GM12878 (cell line): ENCODE measurements at regions not wholly inside any gene's neighbourhood (a gene's known extent, or its start where the extent isn't known, plus 50 kb on each side); places are given as distances from the start of the nearest gene placed in this dataset.

Experiments
- BHLHE40 ChIP-seq, 2 experiments: fragments of 450-650 bp in 1 of 2; IDR thresholded peaks; 2 replicates each; pipeline ENCODE4 v1.6.1; 2011 to 2017; ENCODE audit warnings: low read depth in 2 of 2, borderline replicate concordance in 1 of 2, improper control_type of control experiment in 1 of 2, low read length in 1 of 2, mild to moderate bottlenecking in 1 of 2
- CBX5 ChIP-seq: sonication (generic); IDR thresholded peaks from 2 replicates; pipeline ENCODE4 v1.6.1; 2016; ENCODE audit warnings: low read depth, moderate library complexity, mild to moderate bottlenecking, inconsistent platforms
- CREB1 ChIP-seq: IDR thresholded peaks from 2 replicates; pipeline ENCODE4 v1.6.1; 2012; ENCODE audit warnings: low read depth, mild to moderate bottlenecking, inconsistent platforms
- FOXK2 ChIP-seq: fragments of 450-650 bp; IDR thresholded peaks from 2 replicates; pipeline ENCODE4 v1.6.1; 2017; ENCODE audit warnings: mild to moderate bottlenecking, moderate library complexity
- IKZF2 ChIP-seq, 2 experiments: fragments of 450-650 bp; IDR thresholded peaks; 2 replicates each; pipeline ENCODE4 v1.6.1; 2017; ENCODE audit warnings: mild to moderate bottlenecking in 2 of 2, moderate library complexity in 2 of 2
- JUNB ChIP-seq: IDR thresholded peaks from 2 replicates; pipeline ENCODE4 v1.6.1; 2016; ENCODE audit warnings: antibody characterized with exemption, mild to moderate bottlenecking
- MTA2 ChIP-seq: fragments of 450-650 bp; IDR thresholded peaks from 2 replicates; pipeline ENCODE4 v1.6.1; 2016; ENCODE audit warnings: low read depth, mild to moderate bottlenecking, moderate library complexity
- MTA3 ChIP-seq: IDR thresholded peaks from 2 replicates; pipeline ENCODE4 v1.6.1; 2012; ENCODE audit warnings: low read length, inconsistent platforms, borderline replicate concordance
- MYB ChIP-seq: fragments of 150-350 bp; IDR thresholded peaks from 2 replicates; pipeline ENCODE4 v1.6.1; 2014; ENCODE audit warnings: mild to moderate bottlenecking, low read depth, low read length, borderline replicate concordance
- NFYB ChIP-seq: IDR thresholded peaks from 2 replicates; pipeline ENCODE4 v1.6.1; 2011; ENCODE audit warnings: low read depth, mild to moderate bottlenecking, low read length, improper control_type of control experiment, moderate library complexity; ENCODE audit not compliant: insufficient read depth
- PAX5 ChIP-seq: IDR thresholded peaks from 2 replicates; pipeline ENCODE4 v1.6.1; 2011; ENCODE audit warnings: low read depth, low read length, borderline replicate concordance
- PML ChIP-seq: IDR thresholded peaks from 2 replicates; pipeline ENCODE4 v1.6.1; 2012; ENCODE audit warnings: low read length, inconsistent platforms
- SMARCA5 ChIP-seq: fragments of 450-650 bp; IDR thresholded peaks from 2 replicates; pipeline ENCODE4 v1.6.1; 2017; ENCODE audit warnings: mild to moderate bottlenecking
- SPI1 ChIP-seq: IDR thresholded peaks from 2 replicates; pipeline ENCODE4 v1.6.1; 2011; ENCODE audit warnings: low read depth, mild to moderate bottlenecking, low read length, moderate library complexity, borderline replicate concordance; ENCODE audit not compliant: insufficient read depth
- TARDBP ChIP-seq: IDR thresholded peaks from 2 replicates; pipeline ENCODE4 v1.6.1; 2016; ENCODE audit warnings: borderline replicate concordance
- WRNIP1 ChIP-seq: IDR thresholded peaks from 2 replicates; pipeline ENCODE4 v1.6.1; 2011; ENCODE audit warnings: low read depth, low read length, improper control_type of control experiment, borderline replicate concordance
- ZBED1 ChIP-seq: IDR thresholded peaks from 2 replicates; pipeline ENCODE4 v1.6.1; 2016; ENCODE audit warnings: borderline replicate concordance
- ZNF622 ChIP-seq: fragments of 450-650 bp; IDR thresholded peaks from 2 replicates; pipeline ENCODE4 v1.6.1; 2017; ENCODE audit warnings: mild to moderate bottlenecking, inconsistent platforms
- TF ChIP-seq, protein P1 (sequence below): IDR thresholded peaks from 2 replicates; pipeline ENCODE4 v1.6.1; 2012; ENCODE audit warnings: low read length, inconsistent platforms
- TF ChIP-seq, protein P2 (sequence below): fragments of 450-650 bp; formaldehyde crosslinking; IDR thresholded peaks from 2 replicates; pipeline ENCODE4 v1.4.0; 2020; ENCODE audit warnings: mild to moderate bottlenecking, moderate library complexity
- TF ChIP-seq, protein P3 (sequence below): fragments of 450-650 bp; IDR thresholded peaks from 2 replicates; pipeline ENCODE4 v1.6.1; 2016; ENCODE audit warnings: mild to moderate bottlenecking
- TF ChIP-seq, protein P4 (sequence below): fragments of 450-650 bp; IDR thresholded peaks from 2 replicates; pipeline ENCODE4 v1.6.1; 2017; ENCODE audit warnings: mild to moderate bottlenecking, low read depth, inconsistent platforms; ENCODE audit not compliant: poor library complexity, severe bottlenecking

DNA sequence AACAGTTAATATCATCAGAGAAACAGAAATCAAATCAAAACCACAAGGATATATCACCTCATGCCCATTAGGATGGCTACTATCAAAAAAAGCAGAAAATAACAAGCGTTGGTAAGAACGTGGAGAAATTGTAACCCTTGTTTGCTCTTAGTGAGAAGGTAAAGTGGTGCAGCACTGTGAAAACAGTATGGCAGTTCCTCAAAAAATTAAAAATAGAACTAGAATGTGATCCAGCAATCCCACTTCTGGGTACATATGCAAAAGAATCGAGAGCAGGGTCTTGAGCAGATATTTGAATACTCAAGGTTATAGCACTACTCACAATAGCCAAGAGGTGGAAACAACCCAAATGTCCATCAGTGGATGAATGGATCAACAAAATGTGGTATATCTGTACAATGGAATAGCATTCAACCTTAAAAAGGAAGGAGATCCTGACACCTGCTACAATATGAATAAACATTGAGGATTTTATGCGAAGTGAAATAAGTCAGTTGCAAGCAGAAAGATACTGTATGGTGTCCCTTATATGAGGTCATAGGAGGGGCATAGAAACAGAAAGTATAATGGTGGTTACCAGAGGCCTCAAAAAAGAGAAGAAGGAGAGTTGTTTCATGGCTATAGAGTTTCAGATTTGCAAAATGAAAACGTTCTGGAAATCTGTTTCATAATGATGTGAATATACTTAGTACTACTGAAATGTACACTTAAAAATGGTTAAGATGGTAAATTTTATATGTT is 131.0 kb upstream of the EEA1 start (continued):
- TF ChIP-seq ZBED1: peak; percentile 27; the same call in 1 of the 2 replicates
- TF ChIP-seq TARDBP: no peak
- no peak for TF ChIP-seq ZNF622
- TF ChIP-seq WRNIP1: no peak
- peak; percentile 61; the same call in 1 of the 2 replicates for TF ChIP-seq MTA2
- no peak for TF ChIP-seq NFYB
- TF ChIP-seq BHLHE40 (IDR thresholded peaks at IDR 0.05; ENCODE audit: borderline replicate concordance in 1 of 2, low read depth in 2 of 2, low read length in 1 of 2): peak in 1 of 2 experiments; percentile 6; a peak in 1 of 4 replicates
- TF ChIP-seq PML: 0 out of 2 replicates have a peak, but pooled peaks have one; percentile 34
- peak; percentile 29; the same call in 1 of the 2 replicates for TF ChIP-seq CBX5
- TF ChIP-seq SPI1: peak; percentile 14; the same call in 1 of the 2 replicates
- peak; percentile 43; the same call in 1 of the 2 replicates for TF ChIP-seq SMARCA5
- TF ChIP-seq, protein P1, sequence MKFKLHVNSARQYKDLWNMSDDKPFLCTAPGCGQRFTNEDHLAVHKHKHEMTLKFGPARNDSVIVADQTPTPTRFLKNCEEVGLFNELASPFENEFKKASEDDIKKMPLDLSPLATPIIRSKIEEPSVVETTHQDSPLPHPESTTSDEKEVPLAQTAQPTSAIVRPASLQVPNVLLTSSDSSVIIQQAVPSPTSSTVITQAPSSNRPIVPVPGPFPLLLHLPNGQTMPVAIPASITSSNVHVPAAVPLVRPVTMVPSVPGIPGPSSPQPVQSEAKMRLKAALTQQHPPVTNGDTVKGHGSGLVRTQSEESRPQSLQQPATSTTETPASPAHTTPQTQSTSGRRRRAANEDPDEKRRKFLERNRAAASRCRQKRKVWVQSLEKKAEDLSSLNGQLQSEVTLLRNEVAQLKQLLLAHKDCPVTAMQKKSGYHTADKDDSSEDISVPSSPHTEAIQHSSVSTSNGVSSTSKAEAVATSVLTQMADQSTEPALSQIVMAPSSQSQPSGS: peak; percentile 88
- no peak for TF ChIP-seq MYB
- peak; percentile 64 for TF ChIP-seq JUNB
- TF ChIP-seq, protein P2, sequence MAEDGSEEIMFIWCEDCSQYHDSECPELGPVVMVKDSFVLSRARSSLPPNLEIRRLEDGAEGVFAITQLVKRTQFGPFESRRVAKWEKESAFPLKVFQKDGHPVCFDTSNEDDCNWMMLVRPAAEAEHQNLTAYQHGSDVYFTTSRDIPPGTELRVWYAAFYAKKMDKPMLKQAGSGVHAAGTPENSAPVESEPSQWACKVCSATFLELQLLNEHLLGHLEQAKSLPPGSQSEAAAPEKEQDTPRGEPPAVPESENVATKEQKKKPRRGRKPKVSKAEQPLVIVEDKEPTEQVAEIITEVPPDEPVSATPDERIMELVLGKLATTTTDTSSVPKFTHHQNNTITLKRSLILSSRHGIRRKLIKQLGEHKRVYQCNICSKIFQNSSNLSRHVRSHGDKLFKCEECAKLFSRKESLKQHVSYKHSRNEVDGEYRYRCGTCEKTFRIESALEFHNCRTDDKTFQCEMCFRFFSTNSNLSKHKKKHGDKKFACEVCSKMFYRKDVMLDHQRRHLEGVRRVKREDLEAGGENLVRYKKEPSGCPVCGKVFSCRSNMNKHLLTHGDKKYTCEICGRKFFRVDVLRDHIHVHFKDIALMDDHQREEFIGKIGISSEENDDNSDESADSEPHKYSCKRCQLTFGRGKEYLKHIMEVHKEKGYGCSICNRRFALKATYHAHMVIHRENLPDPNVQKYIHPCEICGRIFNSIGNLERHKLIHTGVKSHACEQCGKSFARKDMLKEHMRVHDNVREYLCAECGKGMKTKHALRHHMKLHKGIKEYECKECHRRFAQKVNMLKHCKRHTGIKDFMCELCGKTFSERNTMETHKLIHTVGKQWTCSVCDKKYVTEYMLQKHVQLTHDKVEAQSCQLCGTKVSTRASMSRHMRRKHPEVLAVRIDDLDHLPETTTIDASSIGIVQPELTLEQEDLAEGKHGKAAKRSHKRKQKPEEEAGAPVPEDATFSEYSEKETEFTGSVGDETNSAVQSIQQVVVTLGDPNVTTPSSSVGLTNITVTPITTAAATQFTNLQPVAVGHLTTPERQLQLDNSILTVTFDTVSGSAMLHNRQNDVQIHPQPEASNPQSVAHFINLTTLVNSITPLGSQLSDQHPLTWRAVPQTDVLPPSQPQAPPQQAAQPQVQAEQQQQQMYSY: no peak
- TF ChIP-seq, protein P3, sequence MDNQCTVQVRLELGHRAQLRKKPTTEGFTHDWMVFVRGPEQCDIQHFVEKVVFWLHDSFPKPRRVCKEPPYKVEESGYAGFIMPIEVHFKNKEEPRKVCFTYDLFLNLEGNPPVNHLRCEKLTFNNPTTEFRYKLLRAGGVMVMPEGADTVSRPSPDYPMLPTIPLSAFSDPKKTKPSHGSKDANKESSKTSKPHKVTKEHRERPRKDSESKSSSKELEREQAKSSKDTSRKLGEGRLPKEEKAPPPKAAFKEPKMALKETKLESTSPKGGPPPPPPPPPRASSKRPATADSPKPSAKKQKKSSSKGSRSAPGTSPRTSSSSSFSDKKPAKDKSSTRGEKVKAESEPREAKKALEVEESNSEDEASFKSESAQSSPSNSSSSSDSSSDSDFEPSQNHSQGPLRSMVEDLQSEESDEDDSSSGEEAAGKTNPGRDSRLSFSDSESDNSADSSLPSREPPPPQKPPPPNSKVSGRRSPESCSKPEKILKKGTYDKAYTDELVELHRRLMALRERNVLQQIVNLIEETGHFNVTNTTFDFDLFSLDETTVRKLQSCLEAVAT: no peak
- TF ChIP-seq FOXK2: no peak
- TF ChIP-seq, protein P4, sequence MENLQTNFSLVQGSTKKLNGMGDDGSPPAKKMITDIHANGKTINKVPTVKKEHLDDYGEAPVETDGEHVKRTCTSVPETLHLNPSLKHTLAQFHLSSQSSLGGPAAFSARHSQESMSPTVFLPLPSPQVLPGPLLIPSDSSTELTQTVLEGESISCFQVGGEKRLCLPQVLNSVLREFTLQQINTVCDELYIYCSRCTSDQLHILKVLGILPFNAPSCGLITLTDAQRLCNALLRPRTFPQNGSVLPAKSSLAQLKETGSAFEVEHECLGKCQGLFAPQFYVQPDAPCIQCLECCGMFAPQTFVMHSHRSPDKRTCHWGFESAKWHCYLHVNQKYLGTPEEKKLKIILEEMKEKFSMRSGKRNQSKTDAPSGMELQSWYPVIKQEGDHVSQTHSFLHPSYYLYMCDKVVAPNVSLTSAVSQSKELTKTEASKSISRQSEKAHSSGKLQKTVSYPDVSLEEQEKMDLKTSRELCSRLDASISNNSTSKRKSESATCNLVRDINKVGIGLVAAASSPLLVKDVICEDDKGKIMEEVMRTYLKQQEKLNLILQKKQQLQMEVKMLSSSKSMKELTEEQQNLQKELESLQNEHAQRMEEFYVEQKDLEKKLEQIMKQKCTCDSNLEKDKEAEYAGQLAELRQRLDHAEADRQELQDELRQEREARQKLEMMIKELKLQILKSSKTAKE: peak; percentile 66
- no peak for TF ChIP-seq PAX5
- peak; percentile 69 for TF ChIP-seq CREB1
- peak; percentile 70 to 75; a peak in 3 of 4 replicates for TF ChIP-seq IKZF2 (IDR thresholded peaks at IDR 0.05)
- peak; percentile 57; the same call in 1 of the 2 replicates for TF ChIP-seq MTA3
